Mucosa of descending colon (tissue), 3 donors: ENCODE measurements at regions not wholly inside any gene's neighbourhood (a gene's known extent, or its start where the extent isn't known, plus 50 kb on each side); places are given as distances from the start of the nearest gene placed in this dataset.
A peak's percentile ranks its signal among the peaks of the same experiment; 100 is the strongest.
"Not testable (repeated sequence)": the region's sequence is repeated elsewhere in the genome, so short reads cannot be mapped to it uniquely, and the experiment has no call there.

Source experiments
- ATAC-seq: fragments of 200-7000 bp; cut with Tn5 transposase; one replicate; pipeline ENCODE4 v1.9.1; 2020; ENCODE audit warnings: mild to moderate bottlenecking, moderate library complexity
- DNase-seq, 3 donors: peaks; one replicate each; pipeline ENCODE4 v3.0.0-alpha.2; 2020
- H3K36me3 ChIP-seq: fragments of 200-600 bp; one replicate; pipeline ENCODE4 v1.8.0; 2021; ENCODE audit warnings: low read depth, mild to moderate bottlenecking
- H3K4me1 ChIP-seq: fragments of 200-600 bp; one replicate; pipeline ENCODE4 v1.8.0; 2021; ENCODE audit warnings: low read depth, mild to moderate bottlenecking
- H3K4me3 ChIP-seq: fragments of 200-600 bp; one replicate; pipeline ENCODE4 v1.8.0; 2021; ENCODE audit warnings: mild to moderate bottlenecking
- H3K9me3 ChIP-seq: fragments of 200-600 bp; one replicate; pipeline ENCODE4 v1.8.0; 2021; ENCODE audit warnings: mild to moderate bottlenecking
- CTCF ChIP-seq: fragments of 200-600 bp; IDR thresholded peaks from one replicate; pipeline ENCODE4 v1.8.0; 2022; ENCODE audit warnings: antibody characterized with exemption, mild to moderate bottlenecking
- intact Hi-C, 2 donors: fragments of 100-400 bp; cut with DNase I in 1 of 2; cut with micrococcal nuclease in 1 of 2; formaldehyde crosslinking; loops; one replicate each; pipeline versions ENCODE4 v1.11.0 to v1.11.1; 2022; cut with DNase I, micrococcal nuclease
- donor health status: DM: no; HTN: no; CAD: no; lungs with moderate emphysema.
- donor health status: DM: no; HTN: no; CAD: no.
- donor health status: DM: no; HTN: yes; CAD: no.

- Histone ChIP-seq H3K4me3 (no peak overlapping the region), H3K9me3 (peaks cover 5% of the 10 kb centered on the region), H3K4me1 (no peaks in the 10 kb centered on the region), H3K36me3 (no peaks in the 10 kb centered on the region)
- peak in 1 of 3 donors; percentile 6 for DNase-seq
- no peak for TF ChIP-seq CTCF
- peak; percentile 49 for ATAC-seq
- intact Hi-C loops = no loop called here
Measured at GRCh38 chr4:12118651-12119213, 690.0 kb upstream of the HS3ST1 start.

DNA sequence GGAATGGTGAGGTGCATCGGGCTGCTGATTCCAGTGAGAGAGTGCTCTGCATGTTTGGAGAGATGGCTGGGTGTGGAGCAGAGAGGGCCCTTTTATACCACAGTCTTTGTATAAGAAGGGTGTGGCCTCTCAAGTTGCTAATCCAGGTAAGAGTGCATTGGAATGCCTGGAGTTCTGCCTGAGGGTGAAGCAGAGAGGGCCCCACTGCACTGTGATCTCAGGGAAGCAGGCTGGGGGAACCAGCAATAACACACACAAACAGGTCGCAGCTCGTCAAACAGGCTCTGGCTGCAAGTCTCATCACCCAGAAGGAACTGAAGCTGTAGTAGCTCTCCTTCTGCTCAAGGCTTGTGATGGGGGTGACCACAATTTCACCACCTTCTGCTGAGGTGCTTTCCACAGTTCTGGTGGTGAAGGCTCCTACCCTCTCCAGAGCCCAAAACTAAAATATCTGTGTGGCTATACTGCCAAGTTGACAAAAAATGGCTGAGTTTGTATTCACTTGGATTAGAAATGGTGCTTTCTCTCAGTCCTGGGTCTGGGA is 687.4 kb upstream of the HS3ST1 start:
- Histone ChIP-seq H3K9me3 (peaks cover 14% of the 10 kb centered on the region), H3K36me3 (no peaks in the 10 kb centered on the region), H3K4me1 (no peaks in the 10 kb centered on the region), H3K4me3 (no peak overlapping the region)
- DNase-seq (no peak), ATAC-seq (no peak)
- no peak for TF ChIP-seq CTCF
- intact Hi-C loops = no loop called here

GRCh38 chr4:12110627-12111026 is 681.9 kb upstream of the HS3ST1 start:
- DNase-seq = no peak
- no peaks in the 10 kb centered on the region for H3K4me1 ChIP-seq
- ATAC-seq = no peak
- no peak overlapping the region for H3K4me3 ChIP-seq
- intact Hi-C loops = no loop called here
- no peak for TF ChIP-seq CTCF
- H3K9me3 ChIP-seq = peaks cover 19% of the 10 kb centered on the region
- H3K36me3 ChIP-seq = no peaks in the 10 kb centered on the region

DNA sequence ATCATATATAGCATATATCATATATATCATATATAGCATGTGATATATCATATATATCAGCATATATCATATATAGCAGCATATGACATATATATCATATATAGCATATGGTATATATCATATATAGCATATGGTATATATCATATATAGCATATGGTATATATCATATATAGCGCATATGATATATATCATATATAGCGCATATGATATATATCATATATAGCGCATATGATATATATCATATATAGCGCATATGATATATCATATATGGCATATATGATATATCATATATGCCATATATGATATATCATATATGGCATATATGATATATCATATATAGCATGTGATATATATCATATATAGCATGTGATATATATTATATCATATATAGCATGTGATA is 680.4 kb upstream of the HS3ST1 start:
- intact Hi-C loops, H3K36me3 ChIP-seq, H3K4me3 ChIP-seq, ATAC-seq, DNase-seq, H3K4me1 ChIP-seq: not testable (repeated sequence)
- peaks cover 14% of the 10 kb centered on the region for H3K9me3 ChIP-seq

DNA sequence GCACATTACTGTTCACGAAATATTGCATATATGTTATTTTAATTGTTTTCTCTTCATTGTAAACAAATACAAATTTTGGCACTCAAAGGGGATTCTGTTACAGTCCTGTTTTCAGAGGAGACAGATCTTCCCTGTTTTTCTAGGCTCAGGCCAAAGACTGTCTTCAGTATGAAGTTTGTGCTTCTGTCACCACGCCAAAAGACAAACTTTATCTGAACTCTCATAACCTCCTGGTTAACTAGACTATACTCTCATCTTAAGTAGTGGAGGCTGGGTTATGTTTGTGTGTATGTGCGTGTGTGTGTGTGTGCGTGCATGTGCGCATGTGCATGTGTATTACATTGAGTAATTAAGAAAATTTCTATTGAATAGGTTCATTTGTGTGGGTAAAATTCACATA is 676.8 kb upstream of the HS3ST1 start:
- no peak for ATAC-seq

DNA sequence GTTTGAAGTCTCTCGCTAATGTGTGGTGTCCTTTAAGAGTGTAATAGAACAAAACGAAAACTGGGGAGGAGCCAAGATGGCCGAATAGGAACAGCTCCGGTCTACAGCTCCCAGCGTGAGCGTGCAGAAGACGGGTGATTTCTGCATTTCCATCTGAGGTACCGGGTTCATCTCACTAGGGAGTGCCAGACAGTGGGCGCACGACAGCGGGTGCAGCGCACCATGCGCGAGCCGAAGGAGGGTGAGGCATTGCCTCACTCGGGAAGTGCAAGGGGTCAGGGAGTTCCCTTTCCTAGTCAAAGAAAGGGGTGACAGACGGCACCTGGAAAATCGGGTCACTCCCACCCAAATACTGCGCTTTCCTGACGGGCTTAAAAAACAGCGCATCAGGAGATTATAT is 661.2 kb upstream of the HS3ST1 start:
- H3K4me3 ChIP-seq, DNase-seq, H3K36me3 ChIP-seq, H3K9me3 ChIP-seq, intact Hi-C loops, ATAC-seq, H3K4me1 ChIP-seq: not testable (repeated sequence)

More for the DNA sequence above, 676.8 kb upstream of the HS3ST1 start:
- Histone ChIP-seq H3K36me3 (no peaks in the 10 kb centered on the region), H3K4me1 (no peaks in the 10 kb centered on the region), H3K9me3 (peaks cover under 1% of the 10 kb centered on the region), H3K4me3 (no peak overlapping the region)
- DNase-seq = no peak
- no peak for TF ChIP-seq CTCF
- intact Hi-C loops = no loop called here

GRCh38 chr4:12084690-12085089 is 656.0 kb upstream of the HS3ST1 start:
- Histone ChIP-seq H3K9me3 (no peaks in the 10 kb centered on the region), H3K36me3 (no peaks in the 10 kb centered on the region), H3K4me1 (no peaks in the 10 kb centered on the region), H3K4me3 (no peak overlapping the region)
- ATAC-seq (no peak), DNase-seq (no peak)
- no peak for TF ChIP-seq CTCF
- intact Hi-C loops = no loop called here
